HG03521 (cell line): ENCODE measurements at regions not wholly inside any gene's neighbourhood (a gene's known extent, or its start where the extent isn't known, plus 50 kb on each side); places are given as distances from the start of the nearest gene placed in this dataset.

Experiments
- ATAC-seq: cut with Tn5 transposase; IDR thresholded peaks from one replicate; pipeline ENCODE4 v1.9.1; 2021; ENCODE audit warnings: mild to moderate bottlenecking, moderate library complexity; ENCODE audit not compliant: unreplicated experiment

- no peak for ATAC-seq
Measured at GRCh38 chr20:56828402-56828801, 199.3 kb downstream of the TFAP2C start.

DNA sequence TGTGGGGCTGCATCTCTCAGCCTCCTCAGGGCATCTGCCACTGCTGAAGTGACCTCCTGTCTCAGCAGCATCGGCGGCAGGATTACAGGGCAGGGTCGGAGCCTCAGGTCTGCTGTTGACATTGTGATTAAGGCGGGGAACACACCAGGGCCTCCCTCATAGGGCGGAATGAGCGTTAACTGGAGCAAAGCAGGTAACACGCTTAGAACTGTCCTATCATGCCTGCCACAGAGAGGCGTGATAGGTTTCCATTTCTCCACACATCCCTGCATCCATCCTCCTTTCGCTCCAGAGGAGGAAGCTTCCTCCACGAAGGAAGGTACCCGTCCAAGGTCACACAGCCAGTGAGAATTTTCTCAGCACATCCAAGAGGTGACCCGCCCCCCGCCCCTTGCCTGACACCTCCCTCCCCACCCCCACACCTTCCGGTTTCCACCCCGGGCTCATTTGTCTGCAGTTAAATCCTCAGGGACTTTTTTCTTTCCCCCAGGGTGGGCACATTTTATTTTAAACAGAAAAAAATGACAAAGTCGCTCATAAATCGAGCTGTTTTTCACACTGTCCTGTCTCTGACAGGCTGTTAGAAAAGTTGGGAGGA lies 200.8 kb downstream of the TFAP2C start:
- ATAC-seq = no peak

DNA sequence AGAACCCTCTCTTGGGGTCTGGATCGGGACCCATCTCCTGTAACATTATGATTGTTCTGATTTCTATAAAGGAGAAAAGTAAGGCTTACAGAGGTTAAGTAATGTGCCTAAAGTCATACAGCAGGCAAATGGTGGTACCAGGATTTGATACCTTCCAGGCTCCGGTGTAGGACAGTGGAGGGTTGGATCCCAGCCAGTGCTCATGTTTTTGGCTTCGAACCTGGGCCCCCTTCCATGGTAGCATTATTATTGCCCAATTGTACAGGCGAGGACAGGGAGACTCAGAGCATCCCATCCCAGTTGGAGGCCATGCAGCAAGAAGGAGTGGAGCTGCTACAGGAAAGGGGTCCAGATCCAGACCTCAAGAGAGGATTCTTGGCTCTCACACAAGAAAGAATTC lies 202.7 kb downstream of the TFAP2C start:
- no peak for ATAC-seq

DNA sequence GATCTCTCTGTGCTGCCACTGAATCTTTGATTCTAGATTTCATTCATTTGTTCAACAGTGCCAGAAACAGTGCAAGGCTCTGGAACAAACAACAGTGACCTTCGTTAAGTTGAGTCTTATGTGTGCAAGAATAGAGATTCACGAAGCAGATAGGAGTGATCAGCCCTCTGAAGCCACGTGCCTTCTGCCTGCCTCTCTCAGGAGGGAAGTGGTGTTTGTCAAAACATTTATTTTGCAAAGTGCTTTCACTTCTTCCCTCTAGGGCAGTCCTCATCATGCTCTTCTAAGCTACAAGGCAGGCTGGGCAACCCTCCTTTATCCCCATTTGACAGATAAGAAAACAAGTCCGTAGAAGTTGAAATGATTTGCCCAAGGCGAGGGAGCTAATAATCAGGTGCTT lies 204.3 kb downstream of the TFAP2C start:
- ATAC-seq = no peak

GRCh38 chr20:56835829-56836550 lies 206.9 kb downstream of the TFAP2C start:
- ATAC-seq = no peak

DNA sequence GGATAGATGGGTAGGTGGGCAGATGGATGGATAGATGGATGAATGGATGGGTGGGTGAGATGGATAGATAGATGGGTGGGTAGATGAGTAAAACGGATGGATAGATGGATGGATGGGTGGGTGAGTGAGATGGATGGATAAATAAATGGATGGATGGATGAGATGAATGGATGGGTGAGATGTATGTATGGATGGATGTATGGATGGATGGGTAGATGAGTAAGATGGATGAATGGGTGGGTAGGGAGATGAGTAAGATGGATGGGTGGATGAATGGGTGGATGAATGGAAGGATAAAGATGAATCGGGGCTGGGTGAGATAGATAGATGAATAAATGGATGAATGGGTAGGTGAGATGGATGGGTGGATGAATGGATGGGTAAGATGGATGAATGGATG lies 210.1 kb downstream of the TFAP2C start:
- no peak for ATAC-seq

GRCh38 chr20:56839786-56840185 lies 210.7 kb downstream of the TFAP2C start:
- no peak for ATAC-seq

DNA sequence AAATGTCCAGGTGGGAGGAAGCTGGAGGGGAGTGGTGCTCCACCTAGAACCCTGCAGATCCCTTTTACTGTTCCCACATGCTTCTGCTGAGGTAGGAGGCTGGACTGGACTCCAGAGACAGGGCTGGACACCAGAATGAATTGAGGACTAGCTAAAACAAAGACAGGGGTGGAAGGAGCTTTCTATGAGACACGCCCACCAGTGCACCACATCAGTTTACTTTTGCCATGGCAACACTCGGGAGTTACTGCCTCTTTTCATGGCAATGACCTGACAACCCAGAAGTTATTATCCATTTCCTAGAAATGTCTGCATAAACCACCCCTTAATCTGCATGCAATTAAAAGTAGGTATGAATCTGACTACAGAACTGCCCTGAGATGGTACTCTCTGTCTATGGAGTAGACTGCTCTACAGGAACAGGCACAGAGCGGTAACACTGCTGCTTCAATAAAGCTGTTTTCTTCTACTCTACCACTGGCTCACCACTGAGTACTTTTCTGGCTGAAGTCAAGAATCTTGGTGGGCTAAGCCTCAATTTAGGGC lies 211.7 kb downstream of the TFAP2C start:
- ATAC-seq = no peak

GRCh38 chr20:56841346-56841908 lies 212.3 kb downstream of the TFAP2C start:
- no peak for ATAC-seq

DNA sequence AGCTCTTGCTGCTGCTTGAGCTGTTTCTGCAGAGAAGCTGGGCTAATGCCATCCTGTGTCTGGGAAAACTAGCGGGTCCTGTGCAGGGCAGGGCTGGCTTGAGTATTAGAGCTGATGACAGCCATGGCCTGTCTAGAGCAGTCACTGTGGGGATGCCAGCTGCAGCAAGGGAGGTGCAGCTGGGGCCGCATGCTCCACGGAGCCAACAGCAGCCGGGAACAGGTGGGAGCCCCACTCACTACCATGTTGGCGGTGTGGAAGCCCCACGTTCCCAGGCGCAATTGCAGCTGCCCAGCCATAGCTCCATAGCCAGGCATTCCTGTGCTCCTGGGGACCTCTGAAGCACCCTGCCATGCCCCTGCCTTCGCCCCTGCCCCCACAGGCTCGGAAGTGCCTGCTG lies 212.9 kb downstream of the TFAP2C start:
- ATAC-seq = no peak

GRCh38 chr20:56843386-56843785 lies 214.3 kb downstream of the TFAP2C start:
- ATAC-seq = no peak

DNA sequence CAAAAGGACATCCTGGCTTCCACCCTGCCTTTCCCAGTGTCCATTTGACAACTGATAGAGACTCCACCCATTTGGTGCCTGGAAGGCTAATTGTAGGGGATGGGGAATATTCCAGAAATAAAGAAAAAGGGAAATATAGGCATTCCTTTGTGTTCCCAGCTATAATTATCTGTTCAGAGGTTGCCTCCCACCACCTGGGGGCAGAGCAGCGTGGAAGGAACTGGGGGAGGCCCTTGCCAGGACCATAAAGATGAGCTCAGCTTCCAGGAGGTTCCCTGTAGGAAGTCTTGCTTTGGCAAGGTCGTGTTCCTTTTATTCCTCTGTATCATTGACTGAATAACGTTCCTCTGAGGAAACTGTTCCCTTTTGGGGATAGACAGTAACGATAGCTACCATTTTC lies 214.7 kb downstream of the TFAP2C start:
- no peak for ATAC-seq

DNA sequence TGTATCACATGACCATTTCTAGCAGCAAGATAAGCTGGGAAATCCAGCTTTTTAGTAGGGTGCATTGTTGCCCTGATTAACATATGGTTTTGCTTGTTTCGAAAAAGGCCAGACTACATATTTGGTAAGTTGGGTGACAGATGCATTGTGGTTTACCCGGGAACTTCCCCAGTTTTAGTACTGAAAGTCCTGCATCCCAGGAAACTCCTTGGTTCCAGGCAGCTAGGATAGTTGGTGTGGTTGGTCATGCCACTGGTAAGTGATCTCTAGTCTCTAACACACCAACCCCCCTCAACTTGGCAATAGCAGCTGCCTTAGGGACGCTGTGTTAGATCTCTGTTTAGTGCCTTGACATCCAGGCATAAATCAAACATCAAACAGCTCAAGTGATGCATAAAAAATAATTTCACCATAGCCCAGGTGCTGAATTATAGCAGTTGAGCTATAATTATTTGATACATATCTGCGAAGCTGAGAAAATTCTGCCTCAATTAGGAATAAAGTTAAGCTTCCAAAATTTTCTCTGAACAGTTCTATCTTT lies 216.5 kb downstream of the TFAP2C start:
- ATAC-seq = no peak

DNA sequence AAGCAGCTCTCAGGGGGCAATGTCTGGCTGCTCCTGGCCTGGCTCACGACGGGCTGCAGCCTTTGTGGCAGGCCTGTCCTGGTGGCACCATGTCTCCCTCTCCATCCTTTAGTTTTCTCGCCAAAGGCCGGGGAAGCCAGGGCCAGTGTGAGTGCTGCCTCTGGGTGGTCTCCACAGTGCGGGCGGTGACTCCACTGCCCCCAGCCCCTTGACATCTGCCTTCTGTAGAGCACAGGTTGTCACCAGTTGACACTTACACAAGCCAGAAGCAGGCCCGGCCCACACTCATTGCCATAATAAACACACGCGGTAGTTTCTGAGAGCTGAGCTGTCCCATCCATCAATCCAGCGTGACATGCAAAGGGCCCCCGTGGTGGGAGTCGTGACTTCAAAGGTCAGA lies 219.5 kb downstream of the TFAP2C start:
- ATAC-seq = no peak

DNA sequence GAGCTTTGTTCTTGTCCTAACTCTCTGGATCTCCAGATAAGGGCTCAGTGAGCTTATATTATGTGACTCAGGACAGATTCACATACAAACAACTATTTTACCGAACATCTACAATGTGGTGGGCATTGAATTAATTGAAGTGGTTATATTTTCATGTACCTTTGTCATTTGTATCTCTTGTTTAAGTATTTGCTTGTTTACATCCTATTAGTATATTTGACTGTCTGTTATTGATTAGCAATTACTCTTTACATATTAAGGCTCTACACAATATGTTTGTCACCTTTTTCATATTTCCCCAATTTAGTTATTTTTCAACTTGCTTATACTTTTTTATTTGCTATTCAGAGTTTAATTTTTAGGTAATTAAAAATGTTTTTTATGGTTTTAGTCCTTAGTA lies 222.4 kb downstream of the TFAP2C start:
- no peak for ATAC-seq

DNA sequence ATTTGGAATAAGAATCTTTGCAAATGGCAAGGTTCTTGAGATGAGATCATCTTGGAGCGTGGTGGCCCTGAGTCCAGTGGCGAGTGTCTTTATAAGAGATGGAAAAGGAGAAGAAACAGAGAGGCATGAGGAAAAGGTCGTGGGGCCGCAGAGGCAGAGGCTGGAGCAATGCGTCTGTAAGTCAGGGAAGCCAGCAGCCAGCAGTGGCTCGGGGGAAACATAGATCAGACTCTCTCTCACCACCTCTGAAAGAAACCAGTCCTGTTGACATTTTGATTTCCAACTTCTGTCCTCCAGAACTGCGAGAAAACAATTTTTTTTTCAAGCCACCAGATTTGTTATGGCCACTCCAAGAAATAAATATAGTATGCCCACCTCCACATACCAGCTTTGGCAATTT lies 226.6 kb downstream of the TFAP2C start:
- no peak for ATAC-seq

DNA sequence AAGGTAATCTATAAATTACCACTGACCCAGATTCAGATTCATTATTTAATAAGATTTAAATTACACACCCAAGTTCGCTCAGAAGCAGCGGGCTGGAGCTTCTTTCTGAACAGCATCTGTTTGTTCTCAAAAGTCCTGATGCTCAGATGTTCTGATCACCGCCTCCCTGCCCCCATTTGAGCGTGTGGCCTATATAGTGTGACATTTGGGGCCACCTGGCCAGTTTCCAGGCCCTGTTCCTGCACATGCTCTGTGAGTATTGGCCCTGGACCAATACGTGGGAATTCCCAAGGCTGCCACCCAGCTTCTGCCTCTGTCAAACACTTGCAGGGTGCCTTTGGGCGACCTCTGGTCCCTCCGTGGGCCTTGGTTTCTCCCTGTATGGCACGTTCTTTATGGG lies 228.8 kb downstream of the TFAP2C start:
- no peak for ATAC-seq

DNA sequence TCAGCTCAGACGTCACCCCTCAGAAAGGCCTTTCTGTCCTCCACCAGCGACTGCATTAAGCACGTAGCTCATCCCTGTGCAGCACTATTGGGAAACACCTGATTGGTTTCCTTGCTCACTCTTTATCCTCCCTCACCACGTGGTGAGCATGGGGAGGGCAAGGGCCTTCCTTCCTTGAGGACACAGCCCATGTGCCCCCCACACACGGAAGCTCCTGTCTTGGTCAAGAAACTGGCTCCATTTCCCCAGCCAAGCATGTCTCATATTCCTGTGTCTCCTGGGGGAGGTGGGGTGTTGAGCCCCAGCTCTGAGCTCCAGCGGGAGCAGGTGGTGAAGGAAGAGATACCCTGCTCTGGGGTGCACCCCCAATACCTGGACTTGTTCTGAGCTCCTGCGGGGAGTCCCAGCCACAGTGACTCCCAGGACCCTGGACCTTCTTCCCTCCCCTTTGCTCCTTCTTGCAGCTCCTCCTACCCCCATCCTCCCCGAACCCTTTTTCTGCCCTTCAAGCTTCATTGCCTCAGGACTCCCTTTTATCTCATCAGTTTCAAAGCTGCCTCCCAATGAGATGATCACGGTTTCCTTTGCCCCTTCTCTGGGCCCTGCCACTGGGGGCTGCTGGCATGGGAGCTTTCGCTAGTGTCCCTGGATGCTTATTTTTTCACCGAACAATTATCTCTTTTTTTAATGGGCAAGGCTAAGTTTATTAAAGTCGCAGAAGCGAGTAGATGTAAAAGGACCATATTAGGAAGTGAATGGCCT lies 230.1 kb downstream of the TFAP2C start:
- ATAC-seq = no peak

- no peak for ATAC-seq
Measured at GRCh38 chr20:56859801-56860261, 230.7 kb downstream of the TFAP2C start.

GRCh38 chr20:56860413-56860812 lies 231.3 kb downstream of the TFAP2C start:
- no peak for ATAC-seq

DNA sequence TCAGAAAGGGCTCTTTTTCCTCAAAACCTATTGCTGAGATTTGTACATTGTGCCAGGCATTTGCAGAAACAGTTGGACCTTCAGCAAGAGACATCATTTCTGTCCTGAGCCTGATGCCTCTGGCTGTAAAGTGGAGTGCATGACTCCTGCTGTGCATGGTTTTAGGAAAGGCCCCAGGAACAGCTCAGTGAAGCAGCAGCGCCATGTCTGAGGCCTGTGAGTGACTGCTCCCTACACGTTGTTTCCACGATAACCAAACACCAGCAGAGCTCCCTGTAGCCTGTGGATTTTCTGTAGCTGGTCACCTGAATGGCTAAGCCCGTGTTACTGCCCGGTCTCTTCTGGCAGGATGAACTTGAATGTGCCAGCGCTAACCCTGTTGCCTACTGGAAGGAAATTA lies 232.5 kb downstream of the TFAP2C start:
- no peak for ATAC-seq
